ENCODE measurements at regions not wholly inside any gene's neighbourhood (a gene's known extent, or its start where the extent isn't known, plus 50 kb on each side); places are given as distances from the start of the nearest gene placed in this dataset.
A peak's percentile ranks its signal among the peaks of the same experiment; 100 is the strongest.

DNA sequence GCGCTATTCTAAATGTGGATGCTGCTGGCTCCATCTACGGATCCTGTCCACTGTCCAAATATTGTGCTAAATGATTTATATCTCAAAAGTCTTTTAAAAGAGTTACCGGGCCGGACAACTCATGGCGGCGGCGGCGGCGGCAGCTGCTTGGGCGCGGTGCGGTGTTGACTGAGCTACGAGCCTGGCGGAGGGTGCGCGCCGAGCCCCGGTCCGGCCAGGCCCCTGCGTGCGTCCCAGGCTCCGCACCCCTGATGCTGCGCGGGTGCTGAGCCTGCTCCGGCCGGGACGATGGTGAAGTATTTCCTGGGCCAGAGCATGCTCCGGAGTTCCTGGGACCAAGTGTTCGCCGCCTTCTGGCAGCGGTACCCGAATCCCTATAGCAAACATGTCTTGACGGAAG lies 303.4 kb downstream of the CENPW start:
- Histone ChIP-seq H3K79me2 (ENCODE audit: low read depth) (no peaks in the 10 kb centered on the region), H2AFZ (no peak overlapping the region), H3F3A (ENCODE audit: insufficient read depth, low read depth) (no peaks in the 10 kb centered on the region), H3K36me3 (ENCODE audit: low read depth) (no peaks in the 10 kb centered on the region), H3K27me3 (ENCODE audit: insufficient read depth, low read depth) (no peaks in the 10 kb centered on the region), H3K4me3 (no peak overlapping the region), H3K9me2 (ENCODE audit: insufficient read depth) (0 out of 2 replicates have a peak, but pooled peaks cover 5% of the 10 kb centered on the region), H3K27ac (no peak overlapping the region), H4K20me1 (ENCODE audit: insufficient read depth) (no peaks in the 10 kb centered on the region), H3K4me2 (no peak overlapping the region), H3K9me3 (ENCODE audit: insufficient read depth, low read depth) (no peaks in the 10 kb centered on the region; the same call in 1 of the 2 replicates), H3K4me1 (replicated peaks; ENCODE audit: insufficient read depth) (no peaks in the 10 kb centered on the region)
- DNase-seq, result peak in 1 of 2 experiments; percentile 26
- no peak for TF ChIP-seq EZH2 (IDR thresholded peaks at IDR 0.05; ENCODE audit: low read depth)
- TF ChIP-seq, protein P1, sequence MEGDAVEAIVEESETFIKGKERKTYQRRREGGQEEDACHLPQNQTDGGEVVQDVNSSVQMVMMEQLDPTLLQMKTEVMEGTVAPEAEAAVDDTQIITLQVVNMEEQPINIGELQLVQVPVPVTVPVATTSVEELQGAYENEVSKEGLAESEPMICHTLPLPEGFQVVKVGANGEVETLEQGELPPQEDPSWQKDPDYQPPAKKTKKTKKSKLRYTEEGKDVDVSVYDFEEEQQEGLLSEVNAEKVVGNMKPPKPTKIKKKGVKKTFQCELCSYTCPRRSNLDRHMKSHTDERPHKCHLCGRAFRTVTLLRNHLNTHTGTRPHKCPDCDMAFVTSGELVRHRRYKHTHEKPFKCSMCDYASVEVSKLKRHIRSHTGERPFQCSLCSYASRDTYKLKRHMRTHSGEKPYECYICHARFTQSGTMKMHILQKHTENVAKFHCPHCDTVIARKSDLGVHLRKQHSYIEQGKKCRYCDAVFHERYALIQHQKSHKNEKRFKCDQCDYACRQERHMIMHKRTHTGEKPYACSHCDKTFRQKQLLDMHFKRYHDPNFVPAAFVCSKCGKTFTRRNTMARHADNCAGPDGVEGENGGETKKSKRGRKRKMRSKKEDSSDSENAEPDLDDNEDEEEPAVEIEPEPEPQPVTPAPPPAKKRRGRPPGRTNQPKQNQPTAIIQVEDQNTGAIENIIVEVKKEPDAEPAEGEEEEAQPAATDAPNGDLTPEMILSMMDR (conservative IDR thresholded peaks at IDR 0.05), result no peak
- BruUV-seq (replicated peaks), result no TSS peak
- ChIA-PET CTCF (no interaction called here), POLR2A (ENCODE audit: unreplicated experiment) (no interaction called here)
- intact Hi-C loops (cut with micrococcal nuclease; ENCODE audit: unreplicated experiment), result no loop called here

GRCh38 chr6:126650931-126651330 lies 311.0 kb downstream of the CENPW start:
- no peak for DNase-seq
- peak overlapping the region; percentile 34; the same call in 1 of the 2 replicates for H2AFZ ChIP-seq
- no peaks in the 10 kb centered on the region for H3K4me1 ChIP-seq (replicated peaks; ENCODE audit: insufficient read depth)
- no peak overlapping the region for H3K27ac ChIP-seq
- no peak overlapping the region for H3K4me3 ChIP-seq
- H3K9me3 ChIP-seq (ENCODE audit: insufficient read depth, low read depth), result peaks cover 11% of the 10 kb centered on the region
- TF ChIP-seq EZH2 (IDR thresholded peaks at IDR 0.05; ENCODE audit: low read depth), result no peak
- TF ChIP-seq, protein P1 (conservative IDR thresholded peaks at IDR 0.05), result no peak
- H3K36me3 ChIP-seq (ENCODE audit: low read depth), result no peaks in the 10 kb centered on the region
- no peaks in the 10 kb centered on the region for H4K20me1 ChIP-seq (ENCODE audit: insufficient read depth)
- no peak overlapping the region for H3K4me2 ChIP-seq
- POLR2A ChIA-PET (ENCODE audit: unreplicated experiment), result no interaction called here
- BruUV-seq (replicated peaks), result no TSS peak
- H3K9me2 ChIP-seq (ENCODE audit: insufficient read depth), result no peaks in the 10 kb centered on the region
- CTCF ChIA-PET, result no interaction called here
- H3F3A ChIP-seq (ENCODE audit: insufficient read depth, low read depth), result no peaks in the 10 kb centered on the region
- intact Hi-C loops (cut with micrococcal nuclease; ENCODE audit: unreplicated experiment), result loop anchor here (10.0 kb wide), 1 partner anchor 616 kb away; no protein-coding TSS in a partner anchor
- no peaks in the 10 kb centered on the region for H3K79me2 ChIP-seq (ENCODE audit: low read depth)
- no peaks in the 10 kb centered on the region for H3K27me3 ChIP-seq (ENCODE audit: insufficient read depth, low read depth)

DNA sequence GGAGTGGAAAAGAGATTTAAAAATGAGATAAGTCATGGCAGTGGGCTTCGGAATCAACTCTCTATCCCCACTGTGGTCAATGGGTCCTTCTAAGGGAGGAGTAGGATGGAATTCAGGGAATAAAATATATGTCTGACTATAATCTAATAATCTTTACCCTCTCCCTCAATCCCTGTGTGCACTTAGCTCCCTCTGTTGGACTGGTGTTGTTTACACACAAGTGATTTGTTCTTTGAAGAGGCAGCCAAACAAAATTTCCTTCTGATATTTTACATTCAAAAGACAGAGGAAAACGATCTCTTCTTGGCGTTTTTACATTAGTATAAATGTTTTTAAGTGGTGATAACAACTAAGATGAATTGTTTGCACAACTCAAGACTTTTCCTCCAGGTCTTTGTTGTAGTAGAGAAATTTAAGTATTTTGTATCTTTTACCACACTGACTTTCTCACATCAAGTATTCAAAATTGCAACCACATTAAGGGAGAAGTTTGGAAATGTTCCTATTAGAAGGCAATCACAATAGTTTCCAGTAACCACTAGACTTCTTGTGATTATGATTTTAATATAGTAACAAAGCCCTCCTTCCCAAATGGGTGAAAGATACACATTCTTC lies 317.8 kb downstream of the CENPW start:
- no peak overlapping the region for H3K4me3 ChIP-seq
- TF ChIP-seq EZH2 (IDR thresholded peaks at IDR 0.05; ENCODE audit: low read depth), result no peak
- TF ChIP-seq, protein P1 (conservative IDR thresholded peaks at IDR 0.05), result peak; percentile 86
- BruUV-seq (replicated peaks), result no TSS peak
- ChIA-PET CTCF (interaction anchor here (0.7 kb wide), 1 partner anchor 296 kb away, joined by 3 read pairs; no protein-coding TSS in a partner anchor), POLR2A (ENCODE audit: unreplicated experiment) (no interaction called here)
- no peak overlapping the region for H3K27ac ChIP-seq
- no peaks in the 10 kb centered on the region for H3F3A ChIP-seq (ENCODE audit: insufficient read depth, low read depth)
- H3K27me3 ChIP-seq (ENCODE audit: insufficient read depth, low read depth), result no peaks in the 10 kb centered on the region
- no peak overlapping the region for H3K4me2 ChIP-seq
- H3K4me1 ChIP-seq (replicated peaks; ENCODE audit: insufficient read depth), result no peaks in the 10 kb centered on the region
- H3K9me2 ChIP-seq (ENCODE audit: insufficient read depth), result 0 out of 2 replicates have a peak, but pooled peaks cover 3% of the 10 kb centered on the region
- intact Hi-C loops (cut with micrococcal nuclease; ENCODE audit: unreplicated experiment), result loop anchor here (1.0 to 10.0 kb wide), 5 partner anchors 47 to 661 kb away; no protein-coding TSS in a partner anchor
- no peak overlapping the region for H2AFZ ChIP-seq
- no peaks in the 10 kb centered on the region for H3K79me2 ChIP-seq (ENCODE audit: low read depth)
- H3K36me3 ChIP-seq (ENCODE audit: low read depth), result no peaks in the 10 kb centered on the region
- H3K9me3 ChIP-seq (ENCODE audit: insufficient read depth, low read depth), result peaks cover 11% of the 10 kb centered on the region
- H4K20me1 ChIP-seq (ENCODE audit: insufficient read depth), result no peaks in the 10 kb centered on the region
- peak; percentile 3 to 48 for DNase-seq

Data from PC-9 (cell line).